Stimulated activated effector memory CD8-positive, alpha-beta T cell treated with anti-CD3 and anti-CD28 coated beads, Interleukin-12 subunit alpha, Interleukin-12 subunit beta, amount 100 ng/mL, for 72 hours (primary cell): ENCODE measurements at regions not wholly inside any gene's neighbourhood (a gene's known extent, or its start where the extent isn't known, plus 50 kb on each side); places are given as distances from the start of the nearest gene placed in this dataset.
A peak's percentile ranks its signal among the peaks of the same experiment; 100 is the strongest.

Source experiments
- ATAC-seq: fragments of 150-1000 bp; cut with Tn5 transposase; 2 replicates; pipeline ENCODE4 v1.10.0; 2021
- DNase-seq, 2 donors: peaks; one replicate each; pipeline ENCODE4 v3.0.0; 2021 to 2022; ENCODE audit warnings: low spot score in 2 of 2
- H3K27ac Mint-ChIP-seq: one replicate; pipeline ENCODE4 v1.8.0; 2022; ENCODE audit warnings: mild to moderate bottlenecking, mixed read lengths
- H3K36me3 Mint-ChIP-seq: one replicate; pipeline ENCODE4 v1.8.0; 2022; ENCODE audit warnings: mild to moderate bottlenecking, mixed read lengths
- H3K4me1 Mint-ChIP-seq: one replicate; pipeline ENCODE4 v1.8.0; 2022; ENCODE audit warnings: mixed read lengths
- H3K4me3 Mint-ChIP-seq: one replicate; pipeline ENCODE4 v1.8.0; 2022; ENCODE audit warnings: mild to moderate bottlenecking, mixed read lengths
- H3K9me3 Mint-ChIP-seq: one replicate; pipeline ENCODE4 v1.8.0; 2022; ENCODE audit warnings: mixed read lengths

DNA sequence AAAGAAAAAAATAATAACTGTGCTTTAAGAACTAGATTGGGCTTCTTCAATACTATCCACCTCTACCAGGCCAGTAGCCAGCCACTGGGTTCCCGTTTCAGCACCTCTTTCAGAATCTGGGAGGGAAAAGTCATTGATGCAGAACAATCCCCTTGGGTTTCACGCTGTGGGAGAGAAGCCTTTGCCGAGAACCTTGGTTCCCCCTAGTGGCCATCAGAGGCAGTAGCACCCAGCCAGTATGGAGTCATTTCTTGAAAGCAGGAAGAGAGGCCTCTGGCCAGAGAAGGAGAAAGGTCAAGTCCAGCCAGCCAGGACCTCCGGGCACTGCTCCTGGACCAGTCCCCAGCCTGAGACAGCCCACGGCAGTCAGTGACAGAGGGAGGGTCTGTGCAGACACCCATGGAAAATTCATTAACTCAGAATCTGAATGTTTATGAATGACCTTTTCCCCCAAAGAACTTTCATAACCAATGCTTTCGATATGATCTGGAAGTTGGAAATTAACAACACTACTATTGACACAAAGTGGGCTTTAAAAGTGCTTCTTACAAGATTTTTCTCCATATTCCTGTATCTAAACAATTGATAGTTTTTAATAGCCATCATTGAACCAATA is 51.2 kb upstream of the CDH5 start:
- Mint-ChIP-seq H3K36me3 (no peaks in the 10 kb centered on the region), H3K27ac (no peak overlapping the region), H3K9me3 (no peaks in the 10 kb centered on the region), H3K4me3 (no peak overlapping the region), H3K4me1 (peaks cover 6% of the 10 kb centered on the region)
- DNase-seq (peak; percentile 46 to 76), ATAC-seq (peak; percentile 70)

DNA sequence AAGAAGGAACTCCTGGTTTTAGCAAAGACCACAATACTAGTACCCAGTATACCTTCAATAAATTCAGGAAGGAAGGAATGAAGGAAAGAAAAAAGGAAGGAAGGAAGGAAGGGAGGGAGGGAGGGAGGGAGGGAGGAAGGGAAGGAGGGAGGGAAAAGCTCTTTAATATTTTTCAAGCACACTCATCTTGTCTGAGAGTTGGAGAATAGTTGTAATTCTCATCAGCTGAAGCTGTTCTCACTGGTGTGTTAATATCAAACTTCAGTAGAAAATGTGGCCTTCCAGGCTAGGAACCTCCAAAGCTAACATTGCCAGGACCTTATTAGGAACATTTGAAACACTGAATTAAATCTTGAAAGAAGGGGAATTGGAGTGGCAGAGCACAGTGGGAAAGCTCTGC is 55.2 kb upstream of the CDH5 start:
- Mint-ChIP-seq H3K27ac (no peak overlapping the region), H3K4me1 (peaks cover 6% of the 10 kb centered on the region), H3K36me3 (no peaks in the 10 kb centered on the region), H3K4me3 (no peak overlapping the region), H3K9me3 (no peaks in the 10 kb centered on the region)
- DNase-seq (no peak), ATAC-seq (no peak)

DNA sequence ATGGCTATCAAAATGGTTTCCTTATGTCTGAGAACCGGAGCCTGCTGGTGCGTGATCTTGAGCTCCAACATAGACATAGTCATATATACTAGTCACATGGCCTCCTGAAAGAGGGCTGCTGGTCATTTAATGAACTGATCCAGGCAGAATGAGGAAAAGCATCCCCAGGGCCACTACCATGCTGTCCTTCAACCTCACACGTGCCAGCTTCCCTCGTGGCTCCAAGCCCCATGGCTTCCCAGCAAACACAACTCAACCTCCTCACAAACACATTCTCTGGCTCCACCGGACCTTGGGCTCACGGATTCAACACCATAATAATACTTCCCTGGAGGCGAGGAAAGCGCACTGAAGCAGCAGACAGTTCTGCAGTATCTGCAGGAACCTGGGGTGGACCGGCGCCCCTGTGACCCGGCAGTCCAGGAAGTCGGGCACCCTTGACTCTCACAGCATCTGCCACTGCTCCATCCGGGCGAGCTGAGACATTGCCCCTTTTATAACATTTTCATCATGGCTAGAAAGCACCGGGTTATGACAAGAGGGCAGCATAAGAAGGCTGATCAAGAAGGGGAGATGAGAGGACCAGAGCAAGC is 57.2 kb upstream of the CDH5 start:
- ATAC-seq = no peak
- Mint-ChIP-seq H3K27ac (no peak overlapping the region), H3K4me1 (no peaks in the 10 kb centered on the region), H3K4me3 (no peak overlapping the region), H3K9me3 (no peaks in the 10 kb centered on the region), H3K36me3 (no peaks in the 10 kb centered on the region)
- no peak for DNase-seq

GRCh38 chr16:66308096-66308495 is 58.4 kb upstream of the CDH5 start:
- H3K4me1 Mint-ChIP-seq = no peaks in the 10 kb centered on the region

DNA sequence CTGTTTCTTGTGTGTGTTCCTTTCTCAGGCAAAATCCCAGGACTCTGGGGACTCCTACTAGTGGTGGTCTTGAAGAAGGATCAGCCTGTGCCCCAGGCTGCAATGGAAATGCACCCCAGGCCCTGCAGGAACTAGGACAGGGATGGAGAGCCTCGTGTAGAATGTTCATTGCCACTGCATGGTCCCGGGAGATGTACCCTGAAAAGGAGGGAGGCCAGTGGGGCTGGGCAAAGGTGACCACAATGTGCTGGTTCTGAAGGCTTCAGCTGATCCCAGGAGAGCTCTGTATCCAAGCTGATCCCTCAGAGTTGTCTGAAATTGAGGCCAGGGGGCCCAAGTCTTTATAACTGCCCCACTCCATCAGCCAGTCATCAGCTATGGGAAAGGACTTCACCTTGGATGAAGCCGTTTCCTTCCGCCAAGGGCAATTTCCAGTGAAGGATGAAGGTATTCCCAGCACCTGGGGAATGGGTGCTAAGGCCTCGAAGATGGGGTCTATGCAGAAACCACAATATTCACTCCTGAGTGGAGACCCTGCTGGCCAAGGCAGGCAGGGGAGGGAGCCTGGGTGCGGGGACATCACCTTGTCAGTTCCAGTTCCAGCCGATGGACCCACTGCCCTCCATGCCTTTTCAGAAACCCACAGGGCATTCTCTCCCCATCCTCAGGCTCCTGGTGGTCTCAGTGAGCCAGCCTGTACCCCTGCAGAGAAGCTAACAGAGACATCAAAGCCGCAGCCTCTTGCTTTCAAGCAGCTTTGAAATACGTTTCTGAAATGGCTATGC is 59.9 kb upstream of the CDH5 start:
- Mint-ChIP-seq H3K4me3 (no peak overlapping the region), H3K9me3 (no peaks in the 10 kb centered on the region), H3K4me1 (no peaks in the 10 kb centered on the region), H3K36me3 (no peaks in the 10 kb centered on the region), H3K27ac (no peak overlapping the region)
- ATAC-seq (no peak), DNase-seq (no peak)

More at GRCh38 chr16:66308096-66308495, 58.4 kb upstream of the CDH5 start:
- DNase-seq = no peak
- no peaks in the 10 kb centered on the region for H3K9me3 Mint-ChIP-seq
- ATAC-seq = no peak
- H3K4me3 Mint-ChIP-seq = no peak overlapping the region
- H3K36me3 Mint-ChIP-seq = no peaks in the 10 kb centered on the region
- H3K27ac Mint-ChIP-seq = no peak overlapping the region

DNA sequence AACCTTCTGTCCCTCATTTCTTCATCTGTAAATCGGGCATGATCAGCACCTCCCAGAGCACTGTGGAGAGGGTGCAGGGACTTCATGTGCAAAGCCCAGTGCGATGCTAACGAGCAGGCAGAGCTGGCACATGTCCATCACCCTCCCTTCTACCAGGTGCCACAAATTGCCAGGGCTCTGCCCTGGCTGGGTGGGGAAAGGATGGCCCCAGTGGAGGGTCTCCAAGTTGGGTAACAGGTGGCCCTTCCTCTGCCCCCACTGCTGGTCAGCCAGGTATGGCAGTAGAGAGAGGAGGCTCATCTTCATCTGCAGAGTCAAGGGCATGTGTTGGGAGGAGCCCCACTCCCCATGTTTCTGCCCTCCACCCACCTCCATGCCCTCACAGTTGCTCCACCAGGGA is 61.5 kb upstream of the CDH5 start:
- Mint-ChIP-seq H3K4me1 (no peaks in the 10 kb centered on the region), H3K27ac (no peak overlapping the region), H3K36me3 (no peaks in the 10 kb centered on the region), H3K4me3 (no peak overlapping the region), H3K9me3 (no peaks in the 10 kb centered on the region)
- ATAC-seq = no peak
- no peak for DNase-seq

GRCh38 chr16:66304151-66304550 is 62.3 kb upstream of the CDH5 start:
- Mint-ChIP-seq H3K4me3 (no peak overlapping the region), H3K27ac (no peak overlapping the region), H3K4me1 (peaks cover 4% of the 10 kb centered on the region), H3K9me3 (no peaks in the 10 kb centered on the region), H3K36me3 (no peaks in the 10 kb centered on the region)
- no peak for ATAC-seq
- no peak for DNase-seq

DNA sequence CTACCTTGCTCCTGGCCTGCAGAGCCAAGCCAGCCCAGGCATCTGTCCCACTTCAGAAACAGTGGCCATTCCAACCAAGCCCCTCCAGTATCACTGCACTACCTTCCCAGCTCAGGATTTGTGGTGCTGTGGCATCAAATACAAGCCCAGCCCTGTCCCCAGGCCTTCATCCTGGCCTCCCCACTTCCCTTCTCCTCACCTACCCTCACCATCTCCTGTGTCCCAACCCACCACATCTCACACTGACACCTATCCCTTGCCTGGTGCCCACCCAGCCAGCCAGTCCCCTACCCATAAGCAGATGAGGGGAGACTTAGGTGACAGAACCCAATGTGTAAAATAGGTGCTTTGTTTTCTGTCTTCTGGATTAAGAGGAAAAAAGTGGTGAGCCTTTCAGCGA is 66.0 kb upstream of the CDH5 start:
- Mint-ChIP-seq H3K9me3 (no peaks in the 10 kb centered on the region), H3K27ac (peak overlapping the region; percentile 45), H3K4me1 (peaks cover 5% of the 10 kb centered on the region), H3K4me3 (no peak overlapping the region), H3K36me3 (no peaks in the 10 kb centered on the region)
- ATAC-seq = no peak
- DNase-seq = no peak

DNA sequence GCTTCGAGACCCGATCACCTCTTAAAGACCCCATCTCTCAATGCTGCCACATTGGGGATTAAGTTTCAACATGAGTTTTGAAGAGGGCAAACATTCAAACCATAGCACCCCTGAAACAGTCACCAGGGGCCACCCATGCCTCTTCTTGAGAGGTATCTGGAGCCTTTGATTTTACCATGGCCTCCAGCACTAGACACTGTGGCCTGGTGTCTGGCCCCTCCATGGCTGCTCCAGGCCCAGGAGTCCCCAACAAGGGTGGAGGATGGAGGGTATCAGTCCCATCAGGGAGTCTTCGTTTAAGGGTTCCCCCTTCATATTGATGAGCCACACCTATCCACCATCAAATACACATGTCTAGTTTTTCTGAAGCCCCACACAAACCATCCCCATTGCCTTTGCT is 66.5 kb upstream of the CDH5 start:
- H3K4me3 Mint-ChIP-seq = no peak overlapping the region
- H3K27ac Mint-ChIP-seq = peak overlapping the region; percentile 45
- no peaks in the 10 kb centered on the region for H3K36me3 Mint-ChIP-seq
- DNase-seq = no peak
- no peaks in the 10 kb centered on the region for H3K9me3 Mint-ChIP-seq
- H3K4me1 Mint-ChIP-seq = peaks cover 5% of the 10 kb centered on the region
- ATAC-seq = no peak

DNA sequence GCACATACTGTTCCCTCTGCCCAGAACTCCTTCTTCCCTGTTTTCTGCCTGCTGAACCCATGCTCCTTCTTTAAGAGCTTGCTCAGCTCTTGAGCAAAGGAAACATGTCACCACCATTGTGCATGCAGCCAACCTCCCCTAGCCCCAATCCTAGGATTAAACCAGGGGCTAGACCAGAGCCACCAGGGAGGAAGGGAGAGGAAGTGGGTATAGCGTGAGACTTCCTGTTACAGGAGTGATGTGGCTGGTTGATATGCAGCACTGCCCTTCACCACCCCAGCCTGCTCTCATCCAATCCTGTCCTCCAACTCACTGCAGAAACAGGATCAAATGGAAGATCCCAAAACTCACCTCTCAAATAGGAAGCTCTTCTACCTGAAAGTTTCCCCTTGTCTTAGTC is 67.1 kb upstream of the CDH5 start:
- Mint-ChIP-seq H3K9me3 (no peaks in the 10 kb centered on the region), H3K4me1 (peaks cover 5% of the 10 kb centered on the region), H3K27ac (no peak overlapping the region), H3K36me3 (no peaks in the 10 kb centered on the region), H3K4me3 (no peak overlapping the region)
- ATAC-seq = no peak
- no peak for DNase-seq

DNA sequence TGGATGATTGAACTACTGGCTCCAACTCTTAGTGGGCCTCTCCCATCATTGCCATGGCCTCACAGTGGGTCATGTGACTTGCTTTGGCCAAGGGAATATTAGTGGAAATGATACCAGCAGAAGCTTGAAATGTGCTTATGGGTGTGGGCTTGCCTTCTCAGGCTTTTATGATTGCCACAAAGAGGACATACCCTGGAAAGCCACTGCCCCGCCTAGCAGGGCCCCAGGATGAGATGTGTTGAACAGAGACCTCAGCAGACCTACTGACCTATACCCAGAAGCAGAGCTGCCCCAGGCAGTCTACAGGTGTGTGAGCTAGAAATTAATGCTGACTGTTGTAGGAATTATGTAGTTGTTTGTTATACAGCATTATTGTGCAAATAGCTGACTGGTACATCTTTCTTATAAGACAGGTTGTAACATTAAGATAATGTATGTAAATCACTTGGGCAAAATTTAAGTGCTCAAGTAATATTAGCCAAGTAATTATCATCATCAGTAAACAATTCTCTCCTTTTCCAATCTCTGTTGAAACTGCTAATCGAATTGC is 67.8 kb upstream of the CDH5 start:
- H3K27ac Mint-ChIP-seq = no peak overlapping the region
- no peaks in the 10 kb centered on the region for H3K9me3 Mint-ChIP-seq
- H3K4me3 Mint-ChIP-seq = no peak overlapping the region
- H3K4me1 Mint-ChIP-seq = peaks cover 5% of the 10 kb centered on the region
- ATAC-seq (no peak), DNase-seq (no peak)
- H3K36me3 Mint-ChIP-seq = no peaks in the 10 kb centered on the region

- no peaks in the 10 kb centered on the region for H3K36me3 Mint-ChIP-seq
- H3K9me3 Mint-ChIP-seq = no peaks in the 10 kb centered on the region
- H3K27ac Mint-ChIP-seq = no peak overlapping the region
- no peak overlapping the region for H3K4me3 Mint-ChIP-seq
- ATAC-seq (no peak), DNase-seq (no peak)
- peaks cover 5% of the 10 kb centered on the region for H3K4me1 Mint-ChIP-seq
Measured at GRCh38 chr16:66298006-66298405, 68.5 kb upstream of the CDH5 start.

- Mint-ChIP-seq H3K4me1 (peaks cover 5% of the 10 kb centered on the region), H3K36me3 (no peaks in the 10 kb centered on the region), H3K4me3 (no peak overlapping the region), H3K27ac (no peak overlapping the region), H3K9me3 (no peaks in the 10 kb centered on the region)
- no peak for DNase-seq
- ATAC-seq = no peak
Measured at GRCh38 chr16:66296591-66296990, 69.9 kb upstream of the CDH5 start.

- no peak overlapping the region for H3K4me3 Mint-ChIP-seq
- no peaks in the 10 kb centered on the region for H3K9me3 Mint-ChIP-seq
Measured at GRCh38 chr16:66295761-66296546, 70.5 kb upstream of the CDH5 start.

DNA sequence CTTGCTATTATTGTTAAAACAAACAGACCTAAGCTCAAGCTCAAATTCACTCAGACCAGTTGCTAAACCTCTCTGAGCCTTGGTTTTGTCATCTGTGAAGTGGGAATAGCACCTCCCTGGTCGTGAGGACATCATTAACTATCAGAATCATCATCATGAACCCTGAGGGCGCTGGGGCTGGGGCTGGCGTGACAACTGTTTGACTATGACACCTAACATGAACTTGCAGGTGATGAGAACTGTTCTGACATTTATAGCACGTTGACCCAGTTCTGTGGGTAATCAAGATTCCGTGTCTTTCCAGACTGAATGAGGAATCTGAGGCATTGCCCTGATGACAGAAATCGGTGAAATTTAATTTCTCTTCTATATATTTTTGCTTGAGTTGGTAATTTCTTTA is 71.3 kb upstream of the CDH5 start:
- Mint-ChIP-seq H3K4me1 (peaks cover 5% of the 10 kb centered on the region), H3K27ac (no peak overlapping the region), H3K4me3 (no peak overlapping the region), H3K9me3 (no peaks in the 10 kb centered on the region), H3K36me3 (no peaks in the 10 kb centered on the region)
- DNase-seq = no peak
- ATAC-seq = no peak

More at GRCh38 chr16:66295761-66296546, 70.5 kb upstream of the CDH5 start:
- no peaks in the 10 kb centered on the region for H3K36me3 Mint-ChIP-seq
- ATAC-seq (no peak), DNase-seq (no peak)
- H3K27ac Mint-ChIP-seq = no peak overlapping the region
- peaks cover 5% of the 10 kb centered on the region for H3K4me1 Mint-ChIP-seq
